Activated CD4-positive, alpha-beta T cell treated with anti-CD3 and anti-CD28 coated beads, Interleukin-2, amount 10 ng/mL, durations not matched to agents 24 days and 14 days (primary cell): ENCODE measurements at regions not wholly inside any gene's neighbourhood (a gene's known extent, or its start where the extent isn't known, plus 50 kb on each side); places are given as distances from the start of the nearest gene placed in this dataset.

Experiments
- DNase-seq: peaks from one replicate; pipeline ENCODE4 v3.0.0; 2022
- H3K27ac Mint-ChIP-seq: one replicate; pipeline ENCODE4 v1.8.0; 2022; ENCODE audit warnings: mild to moderate bottlenecking, mixed read lengths
- H3K27me3 Mint-ChIP-seq: one replicate; pipeline ENCODE4 v1.8.0; 2022; ENCODE audit warnings: mixed read lengths
- H3K36me3 Mint-ChIP-seq: one replicate; pipeline ENCODE4 v1.8.0; 2022; ENCODE audit warnings: low read depth, mild to moderate bottlenecking, mixed read lengths
- H3K4me1 Mint-ChIP-seq: one replicate; pipeline ENCODE4 v1.8.0; 2021; ENCODE audit warnings: mixed read lengths
- H3K4me3 Mint-ChIP-seq: one replicate; pipeline ENCODE4 v1.8.0; 2022; ENCODE audit warnings: mild to moderate bottlenecking, moderate library complexity, mixed read lengths
- H3K9me3 Mint-ChIP-seq: one replicate; pipeline ENCODE4 v1.8.0; 2021; ENCODE audit warnings: mixed read lengths
- intact Hi-C: fragments of 100-400 bp; cut with micrococcal nuclease; formaldehyde crosslinking; loops from one replicate; pipeline ENCODE4 v1.15.1; 2023

DNA sequence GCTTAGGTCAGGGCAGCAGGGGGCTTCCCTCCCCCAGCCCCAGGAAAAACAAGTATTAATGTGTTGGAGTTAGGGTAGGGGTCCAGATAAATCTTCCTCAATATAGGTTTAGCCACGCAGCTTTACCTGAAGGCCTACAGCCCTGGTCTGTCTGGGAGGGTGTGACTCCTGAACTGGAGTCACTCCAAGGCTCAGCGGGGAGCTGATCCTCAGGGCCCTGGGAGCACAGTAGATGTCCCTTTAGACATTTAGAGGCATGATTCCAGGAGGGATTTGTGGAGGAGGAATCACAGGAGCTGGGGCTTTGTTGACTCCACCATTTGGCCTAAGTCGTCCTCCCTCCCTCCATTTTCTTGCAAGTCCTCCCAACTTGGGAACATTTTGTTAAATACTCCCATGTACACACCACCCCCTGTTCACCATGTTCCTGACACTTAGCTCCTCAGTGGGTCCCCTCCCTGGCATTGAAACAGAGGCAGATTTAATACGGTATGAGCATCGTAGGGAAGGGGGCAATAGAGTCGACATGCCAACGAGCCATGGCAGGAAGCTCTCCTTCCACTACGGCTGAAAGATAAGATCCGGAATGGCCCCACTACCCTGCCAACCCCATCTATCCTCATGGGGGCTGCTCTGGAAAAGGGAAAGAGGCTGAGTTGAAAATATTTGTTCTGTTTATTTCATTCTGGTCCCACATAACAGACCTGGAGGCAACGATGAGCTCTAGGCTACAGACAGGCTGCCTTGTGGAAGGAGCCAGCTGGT lies 69.0 kb upstream of the LARS2 start:
- H3K4me1 Mint-ChIP-seq: no peaks in the 10 kb centered on the region

DNA sequence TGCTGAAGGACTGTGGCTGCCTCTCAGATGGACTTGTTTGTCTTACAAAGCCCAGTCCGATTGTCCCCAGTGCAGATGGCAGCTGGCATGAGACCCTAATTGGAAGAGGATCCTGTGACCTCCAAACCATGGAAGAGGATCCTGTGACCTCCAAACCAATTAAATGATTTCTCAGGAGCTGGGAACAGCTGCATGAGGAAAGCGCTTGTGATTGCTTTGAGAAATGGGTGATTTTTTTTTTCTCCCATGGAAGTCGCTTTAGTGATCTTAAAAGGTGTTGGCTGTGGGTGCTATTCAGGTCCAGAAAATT lies 68.4 kb upstream of the LARS2 start:
- Mint-ChIP-seq H3K27ac (no peak overlapping the region), H3K27me3 (peaks cover 12% of the 10 kb centered on the region), H3K4me1 (no peaks in the 10 kb centered on the region), H3K9me3 (no peaks in the 10 kb centered on the region), H3K4me3 (no peak overlapping the region), H3K36me3 (no peaks in the 10 kb centered on the region)
- no peak for DNase-seq
- intact Hi-C loops: no loop called here

More for the DNA sequence above, 69.0 kb upstream of the LARS2 start:
- Mint-ChIP-seq H3K27ac (no peak overlapping the region), H3K4me3 (no peak overlapping the region), H3K36me3 (no peaks in the 10 kb centered on the region), H3K27me3 (peaks cover 8% of the 10 kb centered on the region), H3K9me3 (no peaks in the 10 kb centered on the region)
- DNase-seq: no peak
- intact Hi-C loops: no loop called here

GRCh38 chr3:45320986-45321385 lies 67.4 kb upstream of the LARS2 start:
- Mint-ChIP-seq H3K4me3 (no peak overlapping the region), H3K36me3 (no peaks in the 10 kb centered on the region), H3K4me1 (no peaks in the 10 kb centered on the region), H3K27me3 (peaks cover 15% of the 10 kb centered on the region), H3K27ac (no peak overlapping the region), H3K9me3 (no peaks in the 10 kb centered on the region)
- DNase-seq: no peak
- intact Hi-C loops: no loop called here

- no peak for DNase-seq
- no peak overlapping the region for H3K27ac Mint-ChIP-seq
These were observed 66.6 kb upstream of the LARS2 start for GRCh38 chr3:45321607-45322391.

DNA sequence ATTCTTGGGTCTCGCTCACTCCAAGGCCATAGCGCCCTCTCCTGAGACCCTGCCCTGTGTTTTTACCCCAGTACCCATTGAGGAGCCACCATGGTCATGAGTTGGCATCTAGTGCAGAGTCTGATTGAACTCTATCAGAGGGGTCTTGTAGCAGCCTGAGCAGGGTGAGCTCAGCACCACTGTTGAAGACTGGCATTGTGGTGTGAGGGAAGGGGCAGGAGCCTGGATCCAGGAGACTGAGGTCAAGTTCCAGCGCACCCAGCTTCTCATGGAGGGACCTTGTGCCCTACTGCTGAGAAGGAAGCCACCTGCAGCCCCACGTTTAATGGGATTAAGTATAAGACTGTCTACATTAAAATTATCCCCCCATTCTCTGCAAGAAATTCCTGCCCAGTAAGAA lies 65.8 kb upstream of the LARS2 start:
- no peak overlapping the region for H3K27ac Mint-ChIP-seq
- no peaks in the 10 kb centered on the region for H3K36me3 Mint-ChIP-seq
- no peak for DNase-seq
- intact Hi-C loops: loop anchor here (1.0 kb wide), 1 partner anchor 36 kb away; no protein-coding TSS in a partner anchor
- peaks cover 27% of the 10 kb centered on the region for H3K27me3 Mint-ChIP-seq
- H3K4me1 Mint-ChIP-seq: no peaks in the 10 kb centered on the region
- H3K9me3 Mint-ChIP-seq: no peaks in the 10 kb centered on the region
- H3K4me3 Mint-ChIP-seq: no peak overlapping the region

More at GRCh38 chr3:45321607-45322391, 66.6 kb upstream of the LARS2 start:
- Mint-ChIP-seq H3K4me3 (no peak overlapping the region), H3K27me3 (peaks cover 20% of the 10 kb centered on the region), H3K36me3 (no peaks in the 10 kb centered on the region), H3K9me3 (no peaks in the 10 kb centered on the region), H3K4me1 (no peaks in the 10 kb centered on the region)
- intact Hi-C loops: no loop called here

- no peaks in the 10 kb centered on the region for H3K9me3 Mint-ChIP-seq
These were observed 62.7 kb upstream of the LARS2 start for GRCh38 chr3:45325676-45326075.

DNA sequence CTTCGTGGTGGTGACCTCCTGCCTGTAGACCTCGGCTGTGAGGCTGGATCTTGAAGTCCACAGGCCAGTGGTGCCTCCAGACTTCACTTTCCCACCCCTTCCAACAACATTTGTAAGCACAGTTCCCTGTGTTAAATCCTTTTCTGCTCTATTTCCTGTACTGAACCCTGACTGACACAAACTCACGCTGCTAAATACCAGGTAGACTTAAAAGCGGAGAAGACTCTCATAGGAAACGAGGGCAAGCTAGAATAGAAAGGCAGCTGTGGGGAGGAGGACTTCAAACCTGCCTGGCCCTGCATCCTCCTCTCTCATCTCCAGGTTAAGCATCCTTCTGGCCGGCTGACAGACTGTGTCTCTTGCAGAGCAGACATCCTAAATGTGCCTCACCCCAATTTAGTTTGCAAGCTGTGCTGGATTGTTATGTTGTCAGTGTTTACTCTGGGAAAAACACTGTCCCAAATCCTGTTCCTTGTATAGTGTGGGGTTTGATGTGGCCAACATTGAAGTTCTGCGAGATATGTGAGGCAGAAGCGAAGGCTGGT lies 58.5 kb upstream of the LARS2 start:
- no peaks in the 10 kb centered on the region for H3K9me3 Mint-ChIP-seq
- no peaks in the 10 kb centered on the region for H3K4me1 Mint-ChIP-seq
- no peak overlapping the region for H3K4me3 Mint-ChIP-seq
- no peaks in the 10 kb centered on the region for H3K36me3 Mint-ChIP-seq
- no peak for DNase-seq
- intact Hi-C loops: no loop called here
- no peak overlapping the region for H3K27ac Mint-ChIP-seq
- peaks cover 41% of the 10 kb centered on the region for H3K27me3 Mint-ChIP-seq

More at GRCh38 chr3:45325676-45326075, 62.7 kb upstream of the LARS2 start:
- Mint-ChIP-seq H3K36me3 (no peaks in the 10 kb centered on the region), H3K4me3 (no peak overlapping the region), H3K27me3 (peaks cover 39% of the 10 kb centered on the region), H3K27ac (no peak overlapping the region), H3K4me1 (no peaks in the 10 kb centered on the region)
- intact Hi-C loops: no loop called here
- DNase-seq: no peak

DNA sequence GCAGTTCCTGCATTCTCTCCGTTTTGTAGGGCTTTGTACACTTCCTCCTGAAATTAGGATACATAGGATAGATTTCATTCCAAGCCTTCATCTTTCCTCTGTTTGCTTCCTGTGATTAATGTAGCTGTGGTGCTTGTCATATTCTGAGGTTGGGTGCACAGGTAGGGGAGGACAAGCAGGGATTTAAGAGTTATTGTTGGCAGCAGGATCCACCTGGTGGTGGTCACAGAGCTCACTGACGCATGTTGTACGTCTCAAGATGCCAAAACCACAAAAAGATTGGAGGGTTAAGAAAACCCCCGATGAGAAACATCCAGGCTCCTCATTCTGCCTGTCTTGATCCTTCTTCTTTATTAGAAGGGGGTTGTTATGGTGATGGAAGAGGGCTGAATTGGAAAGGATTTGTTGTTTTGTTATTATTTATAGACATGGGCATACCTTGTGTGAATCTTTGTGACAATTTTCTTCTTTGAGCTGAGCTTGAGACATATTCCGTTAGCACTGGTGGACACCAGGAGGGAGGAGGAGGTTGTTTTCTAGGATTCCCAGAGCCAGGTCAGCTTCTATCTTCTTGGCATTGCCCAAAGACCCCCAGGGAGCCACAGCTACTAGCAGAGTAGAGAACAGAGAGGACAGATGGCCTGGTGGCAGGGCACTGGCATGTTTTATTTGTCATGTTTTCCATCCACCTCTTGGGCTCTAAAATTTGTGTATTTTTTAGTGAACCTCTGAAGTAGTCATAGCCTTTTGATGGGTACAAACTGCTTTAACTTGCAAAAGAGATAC lies 57.7 kb upstream of the LARS2 start:
- DNase-seq: no peak
- H3K27ac Mint-ChIP-seq: no peak overlapping the region
- no peaks in the 10 kb centered on the region for H3K36me3 Mint-ChIP-seq
- intact Hi-C loops: no loop called here
- H3K9me3 Mint-ChIP-seq: no peaks in the 10 kb centered on the region
- H3K4me3 Mint-ChIP-seq: no peak overlapping the region
- no peaks in the 10 kb centered on the region for H3K4me1 Mint-ChIP-seq
- peaks cover 39% of the 10 kb centered on the region for H3K27me3 Mint-ChIP-seq

DNA sequence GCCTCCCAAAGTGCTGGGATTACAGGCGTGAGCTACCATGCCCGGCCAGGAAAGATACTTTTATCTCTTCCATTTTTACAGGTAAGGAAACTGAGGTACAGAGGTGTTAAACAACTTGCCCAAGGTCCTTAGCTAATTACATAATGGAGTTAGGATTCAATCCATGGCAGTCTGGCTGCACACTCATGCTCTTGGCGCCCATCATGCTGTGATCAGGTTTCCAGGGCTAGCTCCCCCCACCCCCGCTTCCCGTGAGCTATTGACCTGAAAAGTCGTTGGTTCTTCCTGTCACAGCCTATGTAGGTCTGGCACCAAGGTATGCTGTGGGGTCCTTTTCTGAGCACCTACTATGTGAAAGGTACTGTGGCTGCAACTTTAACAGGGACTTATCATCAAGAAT lies 55.9 kb upstream of the LARS2 start:
- DNase-seq: no peak
- no peaks in the 10 kb centered on the region for H3K36me3 Mint-ChIP-seq
- no peak overlapping the region for H3K4me3 Mint-ChIP-seq
- no peaks in the 10 kb centered on the region for H3K4me1 Mint-ChIP-seq
- H3K9me3 Mint-ChIP-seq: no peaks in the 10 kb centered on the region
- H3K27ac Mint-ChIP-seq: no peak overlapping the region
- peaks cover 26% of the 10 kb centered on the region for H3K27me3 Mint-ChIP-seq
- intact Hi-C loops: no loop called here

- Mint-ChIP-seq H3K9me3 (no peaks in the 10 kb centered on the region), H3K4me1 (no peaks in the 10 kb centered on the region), H3K27me3 (peaks cover 24% of the 10 kb centered on the region), H3K4me3 (no peak overlapping the region), H3K36me3 (no peaks in the 10 kb centered on the region), H3K27ac (no peak overlapping the region)
- intact Hi-C loops: no loop called here
- no peak for DNase-seq
These were observed 55.4 kb upstream of the LARS2 start for GRCh38 chr3:45332901-45333407.

DNA sequence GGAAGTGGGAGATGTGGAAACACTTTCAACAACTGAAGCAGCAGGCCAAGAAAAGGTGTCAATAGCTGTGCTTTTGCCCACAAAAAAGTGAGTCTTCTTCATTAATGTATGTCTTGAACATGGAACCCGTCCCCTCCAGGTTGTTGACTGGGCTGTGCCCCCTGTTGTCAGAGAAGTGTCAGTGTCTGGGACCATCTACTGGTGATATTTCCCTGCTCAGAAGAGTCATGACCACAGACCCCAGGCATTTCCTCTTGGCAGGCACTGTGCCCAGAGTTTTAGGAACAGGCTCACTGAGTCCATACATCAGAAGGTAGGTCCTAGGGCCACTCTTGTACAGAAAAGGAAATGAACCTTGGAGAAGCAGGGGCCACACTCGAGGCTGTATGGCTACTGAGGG lies 54.8 kb upstream of the LARS2 start:
- no peaks in the 10 kb centered on the region for H3K9me3 Mint-ChIP-seq
- no peak for DNase-seq
- H3K36me3 Mint-ChIP-seq: no peaks in the 10 kb centered on the region
- H3K4me1 Mint-ChIP-seq: no peaks in the 10 kb centered on the region
- no peak overlapping the region for H3K27ac Mint-ChIP-seq
- H3K27me3 Mint-ChIP-seq: peaks cover 22% of the 10 kb centered on the region
- intact Hi-C loops: no loop called here
- no peak overlapping the region for H3K4me3 Mint-ChIP-seq

GRCh38 chr3:45337839-45338470 lies 50.4 kb upstream of the LARS2 start:
- Mint-ChIP-seq H3K36me3 (no peaks in the 10 kb centered on the region), H3K27ac (no peak overlapping the region), H3K27me3 (peaks cover 7% of the 10 kb centered on the region), H3K4me1 (no peaks in the 10 kb centered on the region), H3K4me3 (no peak overlapping the region), H3K9me3 (no peaks in the 10 kb centered on the region)
- intact Hi-C loops: no loop called here
- DNase-seq: no peak
